K562 (cell line): ENCODE measurements at regions not wholly inside any gene's neighbourhood (a gene's known extent, or its start where the extent isn't known, plus 50 kb on each side); places are given as distances from the start of the nearest gene placed in this dataset.

Experiments
- ARID2 ChIP-seq: fragments of 450-650 bp; IDR thresholded peaks from 2 replicates; pipeline ENCODE4 v1.6.1; 2017; ENCODE audit warnings: antibody characterized with exemption, mild to moderate bottlenecking
- BHLHE40 ChIP-seq: IDR thresholded peaks from 2 replicates; pipeline ENCODE4 v1.6.1; 2011; ENCODE audit warnings: low read length, improper control_type of control experiment
- GTF2A2 ChIP-seq: IDR thresholded peaks from 2 replicates; pipeline ENCODE4 v1.6.1; 2016; ENCODE audit warnings: mild to moderate bottlenecking, missing genetic modification characterization, missing compliant biosample characterization
- POLR2A ChIP-seq: fragments of 450-650 bp; conservative IDR thresholded peaks from 2 replicates; pipeline ENCODE4 v1.6.1; 2016
- TCF3 ChIP-seq: sonication (generic); formaldehyde crosslinking; IDR thresholded peaks from 2 replicates; pipeline ENCODE4 v1.4.0; 2020; ENCODE audit warnings: mild to moderate bottlenecking, missing genetic modification reagents
- WHSC1 ChIP-seq: IDR thresholded peaks from one replicate; pipeline ENCODE4 v1.6.1; 2012; ENCODE audit warnings: low read length, control low read depth, inconsistent platforms
- ZFP36 ChIP-seq: fragments of 150-350 bp; IDR thresholded peaks from 2 replicates; pipeline ENCODE4 v1.6.1; 2018; ENCODE audit warnings: low read length, low read depth; ENCODE audit not compliant: partially characterized antibody
- ZKSCAN1 ChIP-seq: fragments of 150-350 bp; IDR thresholded peaks from 2 replicates; pipeline ENCODE4 v1.6.1; 2016; ENCODE audit warnings: low read depth, low read length
- ZNF77 ChIP-seq: fragments of 250-450 bp; sonication (Bioruptor Pico); IDR thresholded peaks from 2 replicates; pipeline ENCODE4 v1.5.0; 2020
- TF ChIP-seq, protein P1 (sequence below), 3 experiments: IDR thresholded peaks in 2 of 3; conservative IDR thresholded peaks in 1 of 3; 2 replicates each; pipeline ENCODE4 v1.5.1; 2011 to 2012; ENCODE audit warnings: low read length in 3 of 3, mild to moderate bottlenecking in 3 of 3, control low read depth in 2 of 3, improper control_type of control experiment in 1 of 3, inconsistent platforms in 1 of 3, low read depth in 1 of 3, mixed read lengths in 1 of 3, moderate library complexity in 1 of 3; ENCODE audit not compliant: insufficient read depth in 2 of 3
- TF ChIP-seq, protein P2 (sequence below): fragments of 250-450 bp; sonication (Bioruptor Pico); IDR thresholded peaks from 2 replicates; pipeline ENCODE4 v1.8.0; 2021; ENCODE audit warnings: moderate library complexity, mild to moderate bottlenecking, inconsistent platforms

DNA sequence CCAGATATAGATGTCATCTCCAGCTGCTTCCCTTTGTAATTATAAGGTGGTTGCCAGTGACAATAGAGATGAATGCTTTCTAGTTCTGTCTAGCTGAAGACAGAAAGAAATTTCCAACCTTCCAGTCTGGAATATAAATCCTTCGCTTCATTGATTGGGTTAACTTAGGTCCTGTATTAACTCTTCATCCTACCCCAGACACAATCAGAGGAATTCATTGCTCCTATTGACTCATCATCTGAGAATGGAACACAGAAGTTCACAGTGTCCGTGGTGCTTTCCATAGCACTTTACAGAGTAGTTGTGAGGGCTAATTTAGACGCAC, 241.4 kb downstream of the NFKBIZ start:
- TF ChIP-seq, protein P1, sequence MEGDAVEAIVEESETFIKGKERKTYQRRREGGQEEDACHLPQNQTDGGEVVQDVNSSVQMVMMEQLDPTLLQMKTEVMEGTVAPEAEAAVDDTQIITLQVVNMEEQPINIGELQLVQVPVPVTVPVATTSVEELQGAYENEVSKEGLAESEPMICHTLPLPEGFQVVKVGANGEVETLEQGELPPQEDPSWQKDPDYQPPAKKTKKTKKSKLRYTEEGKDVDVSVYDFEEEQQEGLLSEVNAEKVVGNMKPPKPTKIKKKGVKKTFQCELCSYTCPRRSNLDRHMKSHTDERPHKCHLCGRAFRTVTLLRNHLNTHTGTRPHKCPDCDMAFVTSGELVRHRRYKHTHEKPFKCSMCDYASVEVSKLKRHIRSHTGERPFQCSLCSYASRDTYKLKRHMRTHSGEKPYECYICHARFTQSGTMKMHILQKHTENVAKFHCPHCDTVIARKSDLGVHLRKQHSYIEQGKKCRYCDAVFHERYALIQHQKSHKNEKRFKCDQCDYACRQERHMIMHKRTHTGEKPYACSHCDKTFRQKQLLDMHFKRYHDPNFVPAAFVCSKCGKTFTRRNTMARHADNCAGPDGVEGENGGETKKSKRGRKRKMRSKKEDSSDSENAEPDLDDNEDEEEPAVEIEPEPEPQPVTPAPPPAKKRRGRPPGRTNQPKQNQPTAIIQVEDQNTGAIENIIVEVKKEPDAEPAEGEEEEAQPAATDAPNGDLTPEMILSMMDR (IDR thresholded peaks at IDR 0.05 in 2 of 3, conservative IDR thresholded peaks at IDR 0.05 in 1 of 3; ENCODE audit: insufficient read depth in 2 of 3, low read depth in 1 of 3, low read length in 3 of 3), result no peak
- TF ChIP-seq WHSC1 (no peak), POLR2A (no peak), ZNF77 (CRISPR knock-in tag) (no peak), GTF2A2 (no peak), ZKSCAN1 (no peak), BHLHE40 (no peak), ZFP36 (no peak), TCF3 (no peak), ARID2 (no peak)
- TF ChIP-seq, protein P2, sequence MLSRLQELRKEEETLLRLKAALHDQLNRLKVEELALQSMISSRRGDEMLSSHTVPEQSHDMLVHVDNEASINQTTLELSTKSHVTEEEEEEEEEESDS (CRISPR knock-in tag), result no peak
